ENCODE measurements at regions not wholly inside any gene's neighbourhood (a gene's known extent, or its start where the extent isn't known, plus 50 kb on each side); places are given as distances from the start of the nearest gene placed in this dataset.

DNA sequence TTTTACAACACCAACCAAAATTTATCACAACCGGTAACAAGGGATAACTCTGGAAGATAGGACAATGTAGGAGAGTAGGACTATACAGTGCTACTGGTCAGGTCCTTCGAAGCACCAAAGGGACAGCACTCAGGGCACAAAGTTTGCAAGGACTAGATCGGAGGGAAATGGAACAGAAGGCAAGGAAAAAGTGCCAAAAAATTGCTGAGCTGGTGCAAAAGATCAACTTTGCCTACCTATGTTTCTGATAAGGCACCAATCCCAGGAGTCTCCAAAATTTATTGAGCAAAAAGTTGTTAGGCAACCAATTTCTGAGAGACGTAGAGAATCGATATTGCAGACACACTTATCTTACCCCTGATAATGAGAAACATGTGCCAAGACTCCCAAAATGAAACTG, 160.0 kb upstream of the PLEKHA5 start:
- TF ChIP-seq, protein P1, sequence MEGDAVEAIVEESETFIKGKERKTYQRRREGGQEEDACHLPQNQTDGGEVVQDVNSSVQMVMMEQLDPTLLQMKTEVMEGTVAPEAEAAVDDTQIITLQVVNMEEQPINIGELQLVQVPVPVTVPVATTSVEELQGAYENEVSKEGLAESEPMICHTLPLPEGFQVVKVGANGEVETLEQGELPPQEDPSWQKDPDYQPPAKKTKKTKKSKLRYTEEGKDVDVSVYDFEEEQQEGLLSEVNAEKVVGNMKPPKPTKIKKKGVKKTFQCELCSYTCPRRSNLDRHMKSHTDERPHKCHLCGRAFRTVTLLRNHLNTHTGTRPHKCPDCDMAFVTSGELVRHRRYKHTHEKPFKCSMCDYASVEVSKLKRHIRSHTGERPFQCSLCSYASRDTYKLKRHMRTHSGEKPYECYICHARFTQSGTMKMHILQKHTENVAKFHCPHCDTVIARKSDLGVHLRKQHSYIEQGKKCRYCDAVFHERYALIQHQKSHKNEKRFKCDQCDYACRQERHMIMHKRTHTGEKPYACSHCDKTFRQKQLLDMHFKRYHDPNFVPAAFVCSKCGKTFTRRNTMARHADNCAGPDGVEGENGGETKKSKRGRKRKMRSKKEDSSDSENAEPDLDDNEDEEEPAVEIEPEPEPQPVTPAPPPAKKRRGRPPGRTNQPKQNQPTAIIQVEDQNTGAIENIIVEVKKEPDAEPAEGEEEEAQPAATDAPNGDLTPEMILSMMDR (IDR thresholded peaks at IDR 0.05; ENCODE audit: low read depth, low read length, missing control alignments) = no peak
- DNase-seq (ENCODE audit: extremely low read depth, low read depth) = no peak
- no peak overlapping the region for H3K4me3 ChIP-seq (replicated peaks; ENCODE audit: low read depth, low read length)

DNA sequence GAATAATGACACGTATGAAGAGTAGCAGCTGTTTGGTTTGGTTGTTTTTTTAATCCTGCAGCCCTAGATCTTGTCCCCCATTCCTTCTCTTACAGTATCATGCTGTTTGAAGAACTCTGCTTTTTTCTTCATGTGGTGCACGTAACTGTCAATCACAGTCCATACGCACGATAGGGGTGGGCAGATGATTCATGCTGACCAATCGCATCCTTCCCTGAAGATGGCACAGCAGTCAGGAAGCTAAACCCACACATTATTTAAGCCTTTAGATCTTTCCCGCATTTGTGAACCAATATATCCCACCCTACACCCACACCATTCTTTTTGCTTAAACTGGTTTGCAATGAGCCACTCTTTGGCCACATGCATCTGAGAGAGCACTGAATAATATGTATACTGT, 158.9 kb upstream of the PLEKHA5 start:
- H3K4me3 ChIP-seq (replicated peaks; ENCODE audit: low read depth, low read length) = no peak overlapping the region
- TF ChIP-seq, protein P1 (IDR thresholded peaks at IDR 0.05; ENCODE audit: low read depth, low read length, missing control alignments) = no peak
- no peak for DNase-seq (ENCODE audit: extremely low read depth, low read depth)

DNA sequence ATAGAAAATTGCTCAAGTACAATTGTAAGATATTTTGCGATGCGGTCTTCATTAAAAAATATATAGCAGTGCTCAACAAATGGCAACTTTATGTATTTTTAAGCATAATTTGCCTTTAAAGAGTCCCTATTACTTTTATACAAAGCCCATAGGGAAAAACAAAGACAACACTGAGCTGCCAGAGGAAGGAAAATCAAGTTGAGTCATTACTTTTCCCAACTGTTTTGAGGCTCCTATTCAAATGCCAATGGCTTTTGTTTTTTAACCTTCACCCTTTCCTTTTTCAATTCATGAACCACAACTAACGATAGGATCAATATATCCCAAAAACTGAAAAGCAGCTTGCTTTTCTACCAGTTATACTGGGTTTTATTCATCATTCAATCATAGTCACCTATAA, 157.6 kb upstream of the PLEKHA5 start:
- no peak overlapping the region for H3K4me3 ChIP-seq (replicated peaks; ENCODE audit: low read depth, low read length)
- TF ChIP-seq, protein P1 (IDR thresholded peaks at IDR 0.05; ENCODE audit: low read depth, low read length, missing control alignments) = no peak
- DNase-seq (ENCODE audit: extremely low read depth, low read depth) = no peak

DNA sequence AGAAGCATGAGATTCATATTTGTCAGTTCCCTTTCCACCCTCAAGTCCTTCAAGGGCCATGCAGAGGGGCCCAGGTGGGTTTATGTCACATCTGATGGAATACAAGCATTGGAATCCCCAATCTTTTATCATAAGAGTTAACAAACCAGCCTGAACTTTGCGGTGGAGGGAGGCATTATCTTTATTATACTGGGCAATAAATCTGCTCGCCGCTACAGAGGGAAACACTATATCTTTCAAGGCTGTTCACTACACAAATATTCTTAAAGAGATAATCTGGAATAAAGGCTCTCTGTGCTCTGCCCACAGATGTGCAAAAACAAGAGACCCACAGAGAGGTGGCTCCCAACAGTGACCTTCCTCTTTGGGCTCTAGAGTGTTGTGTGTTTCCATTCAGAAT, 153.6 kb upstream of the PLEKHA5 start:
- no peak overlapping the region for H3K4me3 ChIP-seq (replicated peaks; ENCODE audit: low read depth, low read length)
- no peak for DNase-seq (ENCODE audit: extremely low read depth, low read depth)
- TF ChIP-seq, protein P1 (IDR thresholded peaks at IDR 0.05; ENCODE audit: low read depth, low read length, missing control alignments) = no peak

DNA sequence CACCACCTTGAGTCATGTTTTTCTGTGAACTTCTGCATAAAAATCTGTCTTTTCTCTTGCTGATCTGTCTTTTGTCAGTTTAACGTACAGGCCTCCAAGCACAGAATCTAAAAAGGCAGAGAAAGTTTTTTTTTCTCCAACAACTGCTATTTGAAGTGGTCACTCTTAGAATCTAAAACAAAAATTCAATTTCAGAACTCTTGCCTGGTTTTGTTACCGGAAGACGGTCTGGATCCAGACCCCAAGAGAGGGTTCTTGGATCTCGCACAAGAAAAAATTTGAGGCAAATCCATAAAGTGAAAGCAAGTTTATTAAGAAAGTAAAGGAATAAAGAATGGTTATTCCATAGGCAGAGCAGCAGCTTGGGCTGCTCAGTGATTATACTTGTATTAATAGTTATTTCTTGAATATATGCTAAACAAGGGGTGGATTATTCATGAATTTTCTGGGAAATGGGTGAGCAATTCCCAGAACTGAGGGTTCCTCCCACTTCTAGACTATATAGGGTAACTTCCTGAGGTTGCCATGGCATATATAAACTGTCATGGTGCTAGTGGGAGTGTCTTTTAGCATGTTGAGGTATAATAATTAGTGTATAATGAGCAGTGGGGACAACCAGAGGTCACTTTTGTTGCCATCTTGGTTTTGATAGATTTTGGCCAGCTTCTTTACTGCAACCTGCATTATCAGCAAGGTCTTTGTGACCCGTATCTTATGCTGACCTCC, 150.0 kb upstream of the PLEKHA5 start:
- H3K4me3 ChIP-seq (replicated peaks; ENCODE audit: low read depth, low read length) = no peak overlapping the region
- no peak for DNase-seq (ENCODE audit: extremely low read depth, low read depth)
- TF ChIP-seq, protein P1 (IDR thresholded peaks at IDR 0.05; ENCODE audit: low read depth, low read length, missing control alignments) = no peak

DNA sequence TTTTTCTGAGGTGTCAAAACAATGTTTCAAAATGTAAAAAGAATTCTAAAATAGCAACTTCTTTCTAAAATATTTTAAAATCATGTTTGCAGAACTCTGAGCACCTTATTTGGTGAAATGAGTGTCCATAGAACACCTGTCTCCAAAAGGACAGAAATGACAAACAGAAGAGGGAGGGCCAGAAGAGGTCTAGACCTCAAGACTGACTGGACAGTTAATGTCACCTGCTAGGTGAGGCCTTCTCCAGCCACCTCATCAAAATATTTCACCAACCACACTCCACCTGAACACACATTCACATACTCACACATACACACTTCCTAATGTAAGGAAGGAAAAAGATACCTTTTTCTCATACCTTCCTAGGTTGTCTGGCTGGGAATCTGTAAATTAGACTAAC, 147.8 kb upstream of the PLEKHA5 start:
- TF ChIP-seq, protein P1 (IDR thresholded peaks at IDR 0.05; ENCODE audit: low read depth, low read length, missing control alignments) = no peak

More for the DNA sequence above, 147.8 kb upstream of the PLEKHA5 start:
- H3K4me3 ChIP-seq (replicated peaks; ENCODE audit: low read depth, low read length) = no peak overlapping the region
- DNase-seq (ENCODE audit: extremely low read depth, low read depth) = no peak

Measured in HFF-Myc (cell line).